Heart left ventricle (tissue), 16 donors: ENCODE measurements at regions not wholly inside any gene's neighbourhood (a gene's known extent, or its start where the extent isn't known, plus 50 kb on each side); places are given as distances from the start of the nearest gene placed in this dataset.

Experiments
- ATAC-seq, 4 donors: fragments of 200-7000 bp; cut with Tn5 transposase; one replicate each; pipeline ENCODE4 v1.9.1; 2020 to 2022; ENCODE audit warnings: moderate library complexity in 4 of 4, mild to moderate bottlenecking in 3 of 4, moderate number of reproducible peaks in 1 of 4
- DNase-seq, 5 donors: peaks; one replicate each; pipeline ENCODE4 v3.0.0-alpha.2; 2020
- H3K27ac ChIP-seq, 12 donors: fragments of 200-600 bp; sonication (generic) in 4 of 12; one replicate each; pipeline versions ENCODE4 v1.5.0 to v1.8.0; 2016 to 2022; ENCODE audit warnings: mild to moderate bottlenecking in 2 of 12
- H3K27me3 ChIP-seq, 9 donors: fragments of 200-600 bp; sonication (generic) in 2 of 9; one replicate each; pipeline versions ENCODE4 v1.5.1 to v1.8.0; 2016 to 2022; ENCODE audit warnings: mild to moderate bottlenecking in 3 of 9
- H3K36me3 ChIP-seq, 9 donors: fragments of 200-600 bp; sonication (generic) in 2 of 9; one replicate each; pipeline versions ENCODE4 v1.5.0 to v1.8.0; 2018 to 2022; ENCODE audit warnings: mild to moderate bottlenecking in 2 of 9
- H3K4me1 ChIP-seq, 12 donors: fragments of 200-600 bp; sonication (generic) in 4 of 12; one replicate each; pipeline versions ENCODE4 v1.5.0 to v1.8.0; 2016 to 2022; ENCODE audit warnings: mild to moderate bottlenecking in 3 of 12
- H3K4me3 ChIP-seq, 12 donors: fragments of 200-600 bp; sonication (generic) in 4 of 12; one replicate each; pipeline versions ENCODE4 v1.5.0 to v1.8.0; 2017 to 2022; ENCODE audit warnings: mild to moderate bottlenecking in 9 of 12, moderate library complexity in 4 of 12
- H3K9me3 ChIP-seq, 12 donors: fragments of 200-600 bp; sonication (generic) in 4 of 12; one replicate each; pipeline versions ENCODE4 v1.5.0 to v1.8.0; 2016 to 2022; ENCODE audit warnings: mild to moderate bottlenecking in 1 of 12
- POLR2A ChIP-seq, 2 donors: fragments of 450-650 bp; IDR thresholded peaks; one replicate each; pipeline ENCODE4 v1.6.1; 2017; ENCODE audit warnings: antibody characterized with exemption in 2 of 2, mild to moderate bottlenecking in 2 of 2, moderate library complexity in 2 of 2
- WGBS, 4 donors: extraction: QIAGEN DNeasy Blood & Tissue Kit in 2 of 4; methylation state at CpG; one replicate each; pipeline versions ENCODE4 v1.1.5 to v1.1.7; 2013 to 2018; 5-methylcytosine and 5-hydroxymethylcytosine counted together
- intact Hi-C, 10 donors: fragments of 100-400 bp; cut with DNase I; formaldehyde crosslinking; loops; one replicate each; pipeline versions ENCODE4 v1.11.1 to v1.14.2; 2022
- TF ChIP-seq, protein P1 (sequence below), 12 donors: fragments of 200-600 bp; sonication (generic) in 4 of 12; IDR thresholded peaks; one replicate each; pipeline versions ENCODE4 v1.5.0 to v1.8.0; 2018 to 2022; ENCODE audit warnings: antibody characterized with exemption in 12 of 12, mild to moderate bottlenecking in 5 of 12
- donor health status: ischemic (EF 13 %, LVEDD 7.1; RV severe dilation, severe dysfunction).
- donor health status: healthy with polysubstance abuse.
- donor health status: DM: no; HTN: yes; CAD: no.
- donor health status: DM: no; HTN: no; CAD: no.
- donor health status: ischemic (EF 25% LVEDD 6.9; RV normal size, moderate dysfunction).
- donor health status: ischemic (EF 25% LVEDD 5.7; RV mildly dilated, moderate dysfunction).
- donor health status: healthy.
- donor health status: DM: yes; HTN: yes; CAD: no.
- donor health status: ischemic (EF 35%, LVEDD 5.7; RV mildly dilated, moderate dysfunction).
- donor health status: nonischemic (EF 11% LVEDD 7.7; RV severe dilation, severe dysfunction).
- donor health status: DM: yes; HTN: yes; CAD: no.
- donor health status: PGD.
- donor health status: ischemic (EF 29% LVEDD 5.4; RV normal size, mild dysfunction).
- donor health status: nonischemic (EF 23%, LVEDD 6.1; RV moderate dilation, normal function).

DNA sequence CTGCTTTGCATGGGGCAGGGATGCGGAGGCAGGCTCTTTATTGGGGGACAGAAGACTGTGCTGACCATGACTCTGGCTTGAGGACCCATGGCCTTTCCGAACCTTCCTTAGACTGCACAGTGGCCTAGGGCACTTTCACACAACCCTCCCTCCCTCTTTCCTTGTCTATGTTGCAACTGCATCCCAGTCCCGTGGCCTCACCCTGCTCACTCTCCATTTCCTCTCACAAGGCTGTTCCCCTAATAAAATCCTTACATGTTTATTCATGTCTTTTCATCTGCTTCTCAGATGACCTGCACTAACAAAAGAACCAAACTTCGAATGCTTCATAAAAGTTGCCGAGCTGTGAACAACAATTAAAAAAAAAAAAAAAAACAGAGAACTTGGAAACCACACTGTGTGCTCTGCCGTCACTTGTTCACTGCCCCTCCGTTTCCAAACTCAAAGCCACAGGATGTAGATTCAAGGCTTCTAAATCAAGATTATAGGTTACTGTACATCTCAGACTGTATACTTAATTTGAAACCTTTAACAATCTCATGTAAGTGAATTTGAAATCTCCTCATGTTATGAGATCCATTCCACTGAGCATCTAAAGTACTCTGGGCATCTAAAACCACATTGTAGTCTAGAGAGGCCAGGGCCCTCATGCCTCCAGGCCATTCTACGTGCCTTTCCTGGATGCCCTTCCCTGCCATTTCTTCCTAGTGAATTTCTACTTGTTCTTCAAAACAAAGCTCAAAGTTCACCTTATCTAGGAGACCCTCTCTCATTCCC, 265.9 kb downstream of the SNX13 start:
- no peaks in the 10 kb centered on the region for H3K9me3 ChIP-seq
- 89 to 91% (median 90%) methylated on average over 8 of the region's 8 CpGs for WGBS, 4 donors
- H3K36me3 ChIP-seq, result no peaks in the 10 kb centered on the region
- ATAC-seq (no peak), DNase-seq (no peak)
- peaks cover 0 to 4% (median 0%) of the 10 kb centered on the region in 12 donors for H3K4me1 ChIP-seq
- H3K4me3 ChIP-seq, result no peak overlapping the region
- intact Hi-C loops, result loop anchor here in 1 of 10 donors (10.0 kb wide), 1 partner anchor 1990 kb away; no protein-coding TSS in a partner anchor
- no peak overlapping the region for H3K27ac ChIP-seq
- TF ChIP-seq, protein P1, sequence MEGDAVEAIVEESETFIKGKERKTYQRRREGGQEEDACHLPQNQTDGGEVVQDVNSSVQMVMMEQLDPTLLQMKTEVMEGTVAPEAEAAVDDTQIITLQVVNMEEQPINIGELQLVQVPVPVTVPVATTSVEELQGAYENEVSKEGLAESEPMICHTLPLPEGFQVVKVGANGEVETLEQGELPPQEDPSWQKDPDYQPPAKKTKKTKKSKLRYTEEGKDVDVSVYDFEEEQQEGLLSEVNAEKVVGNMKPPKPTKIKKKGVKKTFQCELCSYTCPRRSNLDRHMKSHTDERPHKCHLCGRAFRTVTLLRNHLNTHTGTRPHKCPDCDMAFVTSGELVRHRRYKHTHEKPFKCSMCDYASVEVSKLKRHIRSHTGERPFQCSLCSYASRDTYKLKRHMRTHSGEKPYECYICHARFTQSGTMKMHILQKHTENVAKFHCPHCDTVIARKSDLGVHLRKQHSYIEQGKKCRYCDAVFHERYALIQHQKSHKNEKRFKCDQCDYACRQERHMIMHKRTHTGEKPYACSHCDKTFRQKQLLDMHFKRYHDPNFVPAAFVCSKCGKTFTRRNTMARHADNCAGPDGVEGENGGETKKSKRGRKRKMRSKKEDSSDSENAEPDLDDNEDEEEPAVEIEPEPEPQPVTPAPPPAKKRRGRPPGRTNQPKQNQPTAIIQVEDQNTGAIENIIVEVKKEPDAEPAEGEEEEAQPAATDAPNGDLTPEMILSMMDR (IDR thresholded peaks at IDR 0.05), result no peak
- TF ChIP-seq POLR2A (IDR thresholded peaks at IDR 0.05), result no peak
- no peaks in the 10 kb centered on the region for H3K27me3 ChIP-seq

DNA sequence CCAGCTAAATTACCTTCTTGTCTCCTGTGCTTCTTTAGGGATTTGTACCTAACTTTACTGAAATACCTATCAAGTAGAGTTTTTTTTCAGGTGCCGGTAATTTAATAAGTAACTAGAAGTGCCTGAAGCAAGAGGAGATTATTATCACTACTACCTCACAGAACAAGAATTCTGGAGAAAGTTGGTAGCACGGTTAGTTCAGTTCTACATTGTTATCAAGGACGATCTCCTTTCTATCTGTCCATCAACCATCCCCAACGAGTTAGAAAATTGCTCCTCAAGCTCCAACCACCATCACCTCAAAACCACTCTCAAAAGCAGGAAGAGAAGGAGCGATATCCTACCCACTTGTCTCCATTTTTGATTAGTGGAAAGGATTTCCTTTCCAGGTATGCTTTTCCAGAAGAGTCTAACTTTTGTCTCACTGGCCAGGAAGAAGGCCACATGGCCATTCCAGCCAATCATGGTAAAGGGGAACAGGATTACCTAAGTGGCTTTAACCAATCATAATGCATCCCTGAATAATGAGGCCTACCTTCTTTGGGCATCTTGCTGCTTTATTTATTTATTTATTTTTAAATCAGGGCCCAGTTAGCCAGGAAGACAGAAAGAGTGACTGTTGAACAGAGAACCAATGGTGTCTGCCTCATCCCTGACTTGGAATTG, 265.2 kb downstream of the SNX13 start:
- Histone ChIP-seq H3K27me3 (no peaks in the 10 kb centered on the region), H3K9me3 (no peaks in the 10 kb centered on the region), H3K27ac (no peak overlapping the region), H3K36me3 (no peaks in the 10 kb centered on the region), H3K4me3 (no peak overlapping the region), H3K4me1 (peaks cover 0 to 11% (median 3%) of the 10 kb centered on the region in 12 donors)
- intact Hi-C loops, result loop anchor here in 1 of 10 donors (10.0 kb wide), 1 partner anchor 1990 kb away; no protein-coding TSS in a partner anchor
- ATAC-seq (no peak), DNase-seq (no peak)
- no peak for TF ChIP-seq POLR2A (IDR thresholded peaks at IDR 0.05)
- 83 to 92% (median 84%) methylated on average over 5 of the region's 5 CpGs for WGBS, 4 donors

DNA sequence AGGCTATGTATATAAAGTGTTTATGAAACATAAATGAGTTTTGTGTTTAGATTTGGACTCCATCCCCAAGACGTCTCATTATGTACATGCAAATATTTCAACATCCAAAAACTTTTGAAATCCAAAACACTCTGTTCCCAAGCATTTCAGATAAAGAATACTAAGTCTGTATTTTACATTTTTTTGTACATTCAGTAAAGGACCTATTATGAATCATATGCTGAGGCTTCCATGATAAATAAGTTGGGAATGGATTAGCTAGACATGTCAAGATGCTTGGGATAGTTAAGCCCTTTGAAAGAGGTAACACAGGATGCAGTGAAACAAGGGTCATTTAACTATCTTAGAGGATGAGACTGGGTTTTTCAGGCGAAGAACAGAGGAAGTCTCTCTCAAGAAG, 262.9 kb downstream of the SNX13 start:
- intact Hi-C loops, result loop anchor here in 1 of 10 donors (10.0 kb wide), 1 partner anchor 1987 kb away; no protein-coding TSS in a partner anchor
- TF ChIP-seq POLR2A (IDR thresholded peaks at IDR 0.05), result no peak
- TF ChIP-seq, protein P1 (IDR thresholded peaks at IDR 0.05), result no peak
- no peak for DNase-seq
- Histone ChIP-seq H3K9me3 (no peaks in the 10 kb centered on the region), H3K4me3 (no peak overlapping the region), H3K27ac (no peak overlapping the region), H3K4me1 (peaks cover 0 to 33% (median 9%) of the 10 kb centered on the region in 12 donors), H3K36me3 (no peaks in the 10 kb centered on the region), H3K27me3 (no peaks in the 10 kb centered on the region)
- ATAC-seq, result no peak
- 81 to 88% (median 82%) methylated on average over 2 of the region's 2 CpGs for WGBS, 4 donors

DNA sequence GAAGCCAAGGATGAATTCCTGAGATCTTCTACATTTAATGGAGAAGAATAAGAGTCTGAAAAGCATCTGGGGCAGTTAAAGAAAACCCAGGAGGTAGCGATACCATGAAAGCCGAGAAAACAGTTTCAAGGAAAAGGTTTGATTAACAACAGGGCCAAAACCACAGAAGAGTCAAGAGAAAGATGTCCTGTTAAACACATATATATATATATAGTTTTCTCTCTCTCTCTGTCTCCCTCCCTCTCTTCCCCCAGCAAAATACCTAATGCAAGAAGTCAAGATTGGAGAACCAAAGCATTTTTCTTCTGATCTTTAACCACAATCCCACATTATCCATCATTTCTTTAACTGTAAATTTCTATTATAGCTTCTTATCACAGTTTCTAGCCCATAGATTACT, 261.4 kb downstream of the SNX13 start:
- DNase-seq, result no peak
- intact Hi-C loops, result loop anchor here in 1 of 10 donors (10.0 kb wide), 1 partner anchor 1986 kb away; no protein-coding TSS in a partner anchor
- no peaks in the 10 kb centered on the region for H3K9me3 ChIP-seq
- H3K4me1 ChIP-seq, result peaks cover 0 to 42% (median 14%) of the 10 kb centered on the region in 12 donors
- H3K36me3 ChIP-seq, result no peaks in the 10 kb centered on the region
- WGBS, 4 donors, result 92 to 96% (median 94%) methylated on average over 2 of the region's 2 CpGs
- TF ChIP-seq POLR2A (IDR thresholded peaks at IDR 0.05), result no peak
- TF ChIP-seq, protein P1 (IDR thresholded peaks at IDR 0.05), result no peak
- no peak overlapping the region for H3K27ac ChIP-seq
- ATAC-seq, result no peak
- no peak overlapping the region for H3K4me3 ChIP-seq
- H3K27me3 ChIP-seq, result no peaks in the 10 kb centered on the region
